NCI-H2227 (cell line): ENCODE measurements at regions not wholly inside any gene's neighbourhood (a gene's known extent, or its start where the extent isn't known, plus 50 kb on each side); places are given as distances from the start of the nearest gene placed in this dataset.
"Not testable (repeated sequence)": the region's sequence is repeated elsewhere in the genome, so short reads cannot be mapped to it uniquely, and the experiment has no call there.

ENCODE experiments used
- DNase-seq: peaks from one replicate; lab custom pipeline; 2025; ENCODE audit not compliant: unreplicated experiment; lab: John Stamatoyannopoulos, UW

DNA sequence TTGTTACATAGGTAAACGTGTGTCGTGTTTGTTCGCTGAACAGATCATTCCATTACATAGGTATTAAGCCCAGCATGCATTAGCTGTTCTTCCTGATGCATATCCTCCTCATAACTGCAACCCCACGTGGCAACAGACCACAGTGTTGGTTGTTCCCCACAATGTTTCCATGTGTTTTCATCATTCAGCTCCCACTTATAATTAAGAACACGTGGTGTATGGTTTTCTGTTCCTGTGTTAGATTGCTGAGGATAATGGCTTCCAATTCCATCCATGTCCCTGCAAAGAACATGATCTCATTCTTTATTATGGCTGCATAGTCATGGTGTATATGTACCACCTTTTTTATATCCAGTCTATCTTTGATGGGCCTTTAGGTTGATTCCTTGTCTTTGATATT, 1071.1 kb downstream of the SLC16A7 start:
- DNase-seq: no peak

DNA sequence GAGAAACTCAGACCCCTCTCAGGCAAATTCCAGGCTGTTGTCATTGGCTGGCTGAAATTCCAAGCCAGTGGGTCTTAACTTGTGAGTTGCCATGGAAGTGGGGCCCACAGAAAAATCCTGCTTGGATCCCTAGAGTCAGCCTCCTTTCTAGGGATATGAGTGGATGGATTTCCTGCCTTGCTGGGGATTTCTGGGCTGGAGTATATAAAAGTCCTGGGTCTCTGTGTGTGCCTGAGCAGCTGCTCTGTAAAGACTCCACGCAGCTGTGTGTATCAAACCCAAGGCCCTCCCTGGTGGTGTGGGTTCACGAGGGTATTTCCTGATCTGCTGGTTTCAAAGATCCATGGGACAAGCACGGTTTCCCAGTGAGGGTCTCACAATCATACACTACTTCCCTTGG, 1077.1 kb downstream of the SLC16A7 start:
- no peak for DNase-seq

DNA sequence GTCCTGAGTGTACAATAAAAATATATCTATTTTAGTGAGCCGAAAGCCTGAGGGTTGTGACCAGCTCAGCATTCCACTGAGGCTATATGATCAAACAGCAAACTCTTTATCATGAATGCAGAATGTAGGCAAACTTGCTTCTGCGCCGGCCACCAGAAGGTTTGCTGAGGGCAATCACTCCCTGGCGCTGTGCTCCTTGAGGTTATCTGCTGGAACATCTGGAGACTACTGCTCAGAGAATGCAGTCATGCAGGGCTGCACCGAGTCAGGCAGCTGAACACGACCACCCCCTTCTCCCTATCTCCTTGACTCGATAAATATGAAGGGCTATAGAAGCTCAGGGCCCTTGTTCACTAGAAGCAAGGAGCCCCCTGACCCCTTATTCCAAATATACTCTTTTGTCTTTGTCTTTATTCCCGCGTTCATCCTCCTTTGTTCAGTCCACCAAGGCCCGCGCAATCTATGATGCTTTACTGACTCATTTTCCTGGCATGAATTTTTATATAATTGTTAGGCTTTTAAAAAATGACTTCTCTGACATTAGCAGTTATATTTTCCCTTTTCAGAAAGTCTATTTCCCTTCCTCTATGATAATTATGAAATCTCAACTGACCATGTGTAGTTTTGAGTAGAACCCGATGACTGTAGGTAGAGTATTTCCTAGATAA, 1089.3 kb downstream of the SLC16A7 start:
- no peak for DNase-seq

DNA sequence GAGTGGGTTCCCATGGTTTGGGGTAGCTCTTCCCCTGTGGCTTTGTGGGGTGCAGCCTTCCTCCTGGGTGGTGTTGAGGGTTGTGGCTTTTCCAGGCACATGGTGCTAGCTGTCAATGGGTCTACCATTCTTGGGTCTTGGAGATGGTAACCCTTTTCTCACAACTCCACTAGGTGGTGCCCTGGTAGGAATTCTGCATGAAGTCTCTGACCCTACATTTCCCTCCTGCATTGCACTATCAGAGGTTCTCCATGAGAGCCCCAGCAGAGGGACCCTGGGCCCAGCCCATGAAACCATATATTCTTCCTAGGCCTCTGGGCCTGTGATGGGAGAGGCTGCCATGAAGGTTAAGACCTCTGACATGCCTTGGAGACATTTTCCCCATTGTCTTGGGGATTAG, 1093.3 kb downstream of the SLC16A7 start:
- no peak for DNase-seq

DNA sequence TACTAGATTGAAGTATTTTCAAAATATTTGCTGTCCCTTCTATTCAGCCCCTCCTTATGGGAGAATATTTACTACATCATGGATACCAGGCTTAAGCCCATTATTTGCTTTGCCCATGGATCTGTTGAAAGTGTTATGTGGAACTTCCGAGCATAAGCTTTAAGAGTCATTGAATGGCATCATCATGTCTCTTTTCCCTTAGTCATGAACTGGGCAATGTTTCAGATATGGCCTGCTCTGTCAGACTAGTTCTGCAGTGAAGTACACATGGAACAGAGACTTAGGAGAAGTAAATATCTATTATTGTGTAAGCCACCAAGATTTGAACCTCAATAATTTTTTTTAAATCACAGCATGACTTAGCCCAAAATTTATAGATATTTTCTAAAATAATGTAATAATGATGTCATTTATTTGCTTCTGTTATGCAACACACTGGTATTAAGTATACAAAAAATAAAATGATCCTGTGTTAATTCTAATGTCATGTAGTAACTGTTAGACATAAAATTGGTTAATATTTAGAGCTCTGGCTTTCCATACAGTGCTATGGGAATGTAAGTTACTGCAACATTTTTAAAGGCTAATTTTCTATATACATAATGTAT, 1097.3 kb downstream of the SLC16A7 start:
- no peak for DNase-seq

DNA sequence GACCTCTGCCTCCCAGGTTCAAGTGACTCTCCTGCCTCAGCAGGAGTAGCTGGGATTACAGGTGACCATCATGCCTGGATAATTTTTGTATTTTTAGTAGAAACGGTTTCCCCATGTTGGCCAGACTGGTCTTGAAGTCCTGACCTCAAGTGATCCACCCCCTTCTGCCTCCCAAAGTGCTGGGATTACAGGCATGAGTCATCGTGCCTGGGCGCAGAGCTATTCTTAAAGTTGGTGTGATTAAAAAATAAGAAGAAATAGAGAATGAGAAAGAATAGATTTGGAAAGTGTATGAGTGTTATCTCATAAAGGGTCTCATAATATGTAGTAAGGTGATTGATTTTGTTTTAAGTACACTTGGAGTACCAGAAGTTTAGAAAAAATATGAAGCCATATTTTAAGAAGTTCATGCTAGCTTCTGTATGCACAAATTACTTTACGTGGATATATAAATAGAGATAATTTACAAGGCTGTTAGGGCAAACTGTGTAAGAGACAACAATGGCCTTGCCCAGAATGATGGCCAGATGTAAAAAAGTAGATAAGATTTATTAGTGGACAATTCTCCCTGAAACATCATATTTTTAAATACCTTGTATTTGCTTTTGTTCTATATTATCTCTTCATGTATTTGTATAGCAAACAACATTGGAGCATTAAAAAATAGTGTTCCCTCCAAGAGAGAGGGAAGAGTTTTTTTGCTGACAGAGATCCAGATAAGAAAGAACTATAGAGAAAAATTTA, 1108.5 kb downstream of the SLC16A7 start:
- no peak for DNase-seq

DNA sequence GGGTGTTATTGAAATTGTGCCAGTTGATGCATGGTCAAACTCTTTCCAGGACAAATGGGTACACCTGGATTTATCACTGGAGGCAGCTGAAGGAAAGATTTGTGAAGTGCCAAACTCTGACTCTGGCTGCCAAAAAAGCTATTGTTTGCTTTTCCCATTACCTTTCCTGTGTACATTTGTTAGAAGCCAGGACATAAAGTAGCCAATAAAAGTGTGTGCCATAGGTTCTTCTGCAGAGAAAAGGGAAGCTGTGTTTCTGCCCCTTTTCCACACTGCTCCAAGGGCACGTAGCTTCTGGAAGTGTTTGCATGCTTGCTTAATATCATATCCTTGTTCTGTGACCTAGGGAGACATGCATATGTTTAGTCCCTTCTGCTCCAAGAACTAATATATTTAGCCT, 1114.4 kb downstream of the SLC16A7 start:
- no peak for DNase-seq

DNA sequence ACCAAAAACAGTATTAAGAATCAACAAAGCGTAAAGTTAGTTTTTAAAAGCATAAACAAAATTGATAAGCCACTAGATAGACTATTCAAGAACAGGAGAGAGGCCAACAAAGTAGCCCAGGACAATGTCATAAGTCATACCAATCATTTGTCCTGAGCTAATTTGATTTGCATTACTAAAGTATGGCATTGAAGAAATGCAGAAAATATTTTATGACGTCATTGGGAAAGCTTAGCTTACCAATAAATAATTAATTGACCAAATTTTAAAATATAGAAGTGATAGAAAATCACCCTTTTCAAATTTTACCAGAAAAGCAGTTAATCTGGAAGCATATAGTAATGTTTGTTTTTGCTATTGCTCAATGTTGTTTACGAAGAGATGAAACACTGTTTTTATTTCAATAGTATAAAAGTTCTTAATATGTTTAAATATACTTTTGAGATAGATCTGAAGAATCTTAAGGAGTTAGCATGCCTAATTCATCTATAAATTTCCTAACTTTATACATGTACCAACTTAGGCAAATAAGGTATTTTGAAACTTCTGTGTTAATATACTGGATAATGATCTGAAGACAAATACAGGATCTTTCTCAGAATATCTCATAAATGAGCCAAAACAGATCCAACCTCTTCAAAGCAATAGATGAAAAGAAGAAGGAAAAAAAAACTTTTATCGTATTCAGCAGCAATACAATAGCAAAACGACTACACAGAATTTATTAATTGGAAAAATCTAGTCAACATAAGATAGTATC, 1118.5 kb downstream of the SLC16A7 start:
- DNase-seq: no peak

DNA sequence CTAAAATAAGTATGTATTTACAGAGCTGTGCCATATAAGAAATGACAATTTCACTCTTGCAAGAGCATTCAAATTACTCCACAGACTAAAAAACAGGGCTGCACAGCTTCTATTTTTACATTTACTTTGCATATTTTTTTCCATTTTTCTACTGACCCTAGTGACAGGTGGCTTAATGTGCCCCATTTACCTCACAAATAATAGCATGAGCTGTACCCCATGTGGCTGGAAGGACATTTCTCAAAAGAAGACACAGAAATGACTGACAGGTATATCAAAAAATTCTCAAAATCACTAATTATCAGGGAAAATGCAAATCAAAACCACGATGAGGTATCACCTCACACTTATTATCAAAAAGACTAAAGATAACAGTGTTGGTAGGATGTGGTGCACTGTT, 1128.6 kb downstream of the SLC16A7 start:
- DNase-seq: no peak

DNA sequence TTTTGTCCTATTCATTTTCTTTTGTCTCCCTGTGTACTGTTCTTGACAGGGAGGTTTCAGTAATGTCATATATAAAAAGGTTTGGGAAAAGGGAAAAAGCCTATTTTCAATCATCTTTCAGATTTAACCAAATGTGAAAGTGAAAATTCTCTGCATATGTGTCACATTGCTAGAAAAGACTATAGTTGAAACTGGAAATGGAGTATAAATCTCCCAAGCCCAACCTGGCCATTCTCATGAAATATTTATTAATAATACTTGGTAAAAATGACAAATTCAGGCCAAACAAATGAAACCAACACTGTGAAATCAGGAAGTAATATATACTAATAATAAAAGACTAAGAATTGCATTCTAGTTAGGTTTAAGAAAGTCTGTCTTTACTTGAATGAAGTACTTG, 1129.2 kb downstream of the SLC16A7 start:
- DNase-seq: no peak

DNA sequence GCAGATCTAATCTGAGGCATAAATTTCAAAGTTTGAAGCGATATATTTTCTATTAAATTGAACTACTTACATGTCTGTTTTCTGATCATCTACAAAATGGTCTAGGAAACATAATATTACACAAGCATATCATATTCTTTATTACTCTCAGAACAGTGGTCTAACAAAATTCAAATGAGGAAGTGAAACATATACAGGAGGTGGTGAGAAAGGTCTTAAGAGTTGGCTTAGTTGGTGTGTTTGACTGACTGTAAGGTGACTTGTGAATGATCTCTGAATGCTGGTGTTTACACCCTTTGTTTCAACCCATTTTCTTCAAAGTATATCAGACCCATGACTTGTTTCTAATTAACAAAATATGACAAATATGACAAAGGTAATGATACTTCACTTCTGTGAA, 1156.8 kb downstream of the SLC16A7 start:
- no peak for DNase-seq

DNA sequence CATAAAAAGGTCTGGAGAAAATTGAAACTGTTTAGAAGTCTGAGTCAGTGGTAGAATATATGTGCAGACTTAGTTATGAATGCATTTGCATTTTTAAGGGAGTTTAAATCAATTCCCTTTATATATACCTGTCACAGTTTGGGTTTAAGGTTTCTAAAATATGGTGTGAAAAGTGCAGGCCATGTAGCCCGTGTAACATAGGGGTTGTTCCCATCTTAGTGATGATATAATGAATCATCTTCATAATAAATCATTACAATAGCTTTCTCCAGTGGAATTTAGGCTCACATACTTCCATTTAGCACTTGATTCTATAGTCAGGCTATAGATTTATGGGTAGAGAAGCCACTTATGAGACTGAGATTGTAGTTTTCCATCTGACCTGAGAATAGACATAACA, 1162.4 kb downstream of the SLC16A7 start:
- no peak for DNase-seq

DNA sequence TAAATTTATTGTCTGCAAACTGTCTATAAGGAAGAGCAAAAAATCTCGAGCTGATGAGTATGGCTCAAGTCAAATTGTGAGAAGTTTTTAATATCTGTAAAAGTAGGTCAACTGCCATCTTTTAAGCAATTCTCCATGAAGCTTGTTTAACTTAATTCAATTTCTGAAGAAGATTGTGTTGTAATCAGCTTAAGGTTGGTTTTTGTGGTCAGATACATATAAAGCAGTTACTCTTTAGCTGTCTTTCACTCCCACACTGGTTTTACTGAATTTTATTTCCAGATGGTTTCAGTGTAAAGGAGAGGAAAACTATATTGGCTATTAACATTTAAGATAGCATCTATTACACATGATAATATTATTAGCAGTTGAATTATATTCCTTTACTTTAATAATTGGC, 1165.1 kb downstream of the SLC16A7 start:
- no peak for DNase-seq

DNA sequence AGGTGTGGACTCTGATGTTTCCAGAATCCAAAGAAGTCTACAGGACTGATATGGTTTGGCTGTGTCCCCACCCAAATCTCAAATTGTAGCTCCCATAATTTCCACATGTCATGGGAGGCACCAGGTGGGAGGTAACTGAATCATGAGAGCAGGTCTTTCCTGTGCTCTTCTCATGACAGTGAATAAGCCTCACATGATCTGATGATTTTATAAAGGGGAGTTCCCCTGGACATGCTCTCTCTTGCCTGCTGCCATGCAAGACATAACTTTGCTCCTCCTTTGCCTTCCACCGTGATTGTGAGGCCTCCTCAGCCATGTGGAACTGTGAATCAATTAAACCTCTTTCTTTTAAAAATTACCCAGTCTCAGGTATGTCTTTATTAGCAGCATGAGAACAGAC, 1205.3 kb downstream of the SLC16A7 start:
- not testable (repeated sequence) for DNase-seq

DNA sequence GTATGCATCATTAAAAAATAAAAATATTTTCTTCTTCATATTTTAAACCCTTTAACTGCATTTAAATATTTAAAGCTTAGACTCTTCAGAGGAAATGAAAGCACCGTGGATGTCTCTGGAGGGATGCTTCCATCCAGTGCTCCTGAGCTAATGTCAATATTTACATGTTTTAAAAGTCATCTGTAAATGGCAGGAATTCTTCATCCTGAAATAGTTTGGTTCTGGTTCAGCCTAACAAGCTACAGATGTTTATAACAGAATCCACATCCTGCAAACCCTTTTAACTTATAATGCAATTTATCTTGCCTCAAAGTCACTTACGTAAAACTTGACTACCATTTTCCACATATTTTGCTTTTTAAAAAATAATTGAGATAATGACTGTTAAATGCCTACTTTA, 1207.3 kb downstream of the SLC16A7 start:
- no peak for DNase-seq

DNA sequence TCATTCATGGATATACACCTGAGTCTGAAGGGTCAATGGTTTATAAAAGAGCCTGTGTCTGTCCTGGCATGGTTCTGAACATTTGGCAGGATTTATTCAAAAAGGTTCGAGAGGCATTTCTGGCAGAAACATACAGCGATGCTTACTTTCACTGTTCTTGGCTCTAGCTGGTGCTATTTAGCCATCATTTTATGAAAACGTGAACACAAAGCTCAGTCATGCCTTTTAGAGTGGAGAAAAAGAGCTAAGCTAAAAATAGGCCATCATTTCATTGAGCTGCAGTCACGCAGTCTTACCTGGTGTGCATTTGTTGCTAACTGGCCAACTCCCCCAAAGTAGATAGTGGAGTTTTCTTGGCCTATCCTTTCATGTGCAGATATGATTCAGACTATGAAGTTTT, 1209.5 kb downstream of the SLC16A7 start:
- no peak for DNase-seq

DNA sequence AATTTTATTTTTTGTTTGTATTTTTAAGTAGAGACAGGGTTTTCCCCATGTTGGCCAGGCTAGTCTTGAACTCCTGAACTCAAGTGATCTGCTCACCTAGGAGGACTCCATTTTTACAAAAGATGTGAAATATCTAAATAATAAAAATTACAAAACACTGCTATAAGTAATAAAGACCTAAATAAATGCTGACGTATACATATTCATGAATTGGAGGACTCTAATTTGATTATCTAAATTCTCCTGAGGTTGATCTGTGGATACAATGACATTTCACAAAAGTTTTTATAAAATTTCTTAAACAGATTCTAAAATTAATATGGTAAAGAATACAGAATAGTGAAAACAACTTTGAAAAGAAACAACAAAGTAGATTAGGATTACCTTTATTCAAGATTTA, 1224.0 kb downstream of the SLC16A7 start:
- DNase-seq: no peak

DNA sequence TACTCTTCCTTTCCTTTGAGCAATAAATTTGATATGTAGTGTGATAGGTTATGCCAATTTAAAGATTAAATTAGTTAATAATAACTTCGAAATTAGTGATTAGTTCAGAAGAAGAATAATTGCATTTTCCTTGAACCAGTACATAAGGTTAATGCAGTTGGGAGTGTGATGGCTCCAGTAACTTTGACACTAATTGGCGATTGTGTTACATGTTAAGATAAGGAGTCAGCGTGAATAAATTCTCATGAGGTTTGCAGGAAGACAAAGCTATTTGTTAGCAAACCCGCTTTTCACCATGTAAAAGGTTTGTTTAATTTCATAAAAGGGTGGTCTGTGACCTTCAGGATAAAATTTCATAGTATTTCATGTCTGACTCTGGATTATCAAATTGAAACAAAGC, 1226.8 kb downstream of the SLC16A7 start:
- no peak for DNase-seq

DNA sequence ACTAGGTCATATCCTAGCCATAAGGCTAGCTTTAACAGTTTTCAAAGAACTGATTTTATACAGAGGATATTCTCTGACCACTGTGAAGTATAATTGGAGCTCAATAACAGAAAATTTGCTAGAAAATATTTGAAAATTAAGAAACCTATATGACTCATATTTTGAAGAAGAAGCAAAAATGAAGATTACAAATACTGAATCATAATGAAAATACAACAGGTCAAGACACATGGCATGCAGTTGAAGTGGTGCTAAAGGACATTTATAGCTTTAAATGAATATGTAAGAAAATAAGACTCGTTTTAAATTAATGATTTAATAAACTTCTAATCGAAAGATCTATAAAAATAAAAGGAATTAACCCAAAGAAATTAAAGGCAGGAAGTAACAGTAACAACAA, 1234.6 kb downstream of the SLC16A7 start:
- DNase-seq: no peak

DNA sequence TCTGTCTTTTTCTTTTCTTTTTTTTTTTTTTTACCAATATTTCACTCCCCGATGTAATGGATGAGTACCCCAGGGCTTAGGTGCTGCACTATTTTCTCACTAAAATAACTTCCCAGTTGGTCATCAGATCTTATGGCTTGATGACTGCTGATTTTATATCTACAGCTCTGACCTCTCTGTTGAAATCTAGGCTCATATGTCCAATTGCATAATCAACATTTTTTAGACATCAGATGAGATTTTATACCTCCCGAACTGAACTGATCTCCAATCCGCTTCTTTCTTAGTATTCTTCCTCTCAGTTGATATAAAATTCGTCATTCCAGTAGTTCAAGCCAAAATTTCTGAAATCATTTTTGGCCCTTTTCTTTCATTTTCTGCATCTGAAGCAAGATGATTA, 1236.5 kb downstream of the SLC16A7 start:
- DNase-seq: no peak

DNA sequence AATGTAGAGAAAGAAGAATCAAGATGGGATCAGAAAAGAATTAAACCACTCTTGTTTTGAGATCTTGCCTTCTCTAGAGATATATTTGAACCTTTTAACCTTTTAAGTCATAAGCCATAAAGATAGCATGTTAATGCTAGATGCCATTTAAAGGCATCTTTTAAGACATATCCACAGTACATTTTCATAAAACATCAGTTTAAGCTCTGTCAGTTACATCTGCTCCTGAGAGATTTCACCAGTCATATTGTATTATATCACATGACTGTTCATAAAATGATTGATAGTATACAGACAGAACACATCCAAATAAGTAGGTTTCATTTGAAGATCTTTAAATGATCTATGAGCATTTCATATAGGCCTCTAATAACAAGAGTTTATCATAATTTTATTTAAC, 1238.5 kb downstream of the SLC16A7 start:
- DNase-seq: no peak

DNA sequence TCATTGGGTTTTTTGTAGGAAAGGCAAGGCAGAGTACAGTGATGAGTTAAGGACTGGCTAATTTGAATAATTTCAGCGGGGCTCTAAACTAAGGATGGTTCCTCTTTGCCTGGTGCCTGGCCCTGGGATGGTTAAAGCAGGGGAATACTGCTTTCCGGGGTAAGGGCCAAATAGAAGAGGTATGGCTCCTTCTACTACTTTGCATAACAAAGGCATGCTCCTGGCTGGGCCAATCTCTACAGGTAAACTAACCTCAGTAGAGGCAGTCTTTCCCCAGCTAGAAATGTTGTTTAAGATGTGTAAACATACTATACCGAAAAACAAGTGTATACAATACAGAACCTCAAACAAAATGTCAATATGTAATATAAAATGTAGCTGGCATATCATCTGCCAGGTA, 1239.0 kb downstream of the SLC16A7 start:
- no peak for DNase-seq
